ENCODE measurements at regions not wholly inside any gene's neighbourhood (a gene's known extent, or its start where the extent isn't known, plus 50 kb on each side); places are given as distances from the start of the nearest gene placed in this dataset.

DNA sequence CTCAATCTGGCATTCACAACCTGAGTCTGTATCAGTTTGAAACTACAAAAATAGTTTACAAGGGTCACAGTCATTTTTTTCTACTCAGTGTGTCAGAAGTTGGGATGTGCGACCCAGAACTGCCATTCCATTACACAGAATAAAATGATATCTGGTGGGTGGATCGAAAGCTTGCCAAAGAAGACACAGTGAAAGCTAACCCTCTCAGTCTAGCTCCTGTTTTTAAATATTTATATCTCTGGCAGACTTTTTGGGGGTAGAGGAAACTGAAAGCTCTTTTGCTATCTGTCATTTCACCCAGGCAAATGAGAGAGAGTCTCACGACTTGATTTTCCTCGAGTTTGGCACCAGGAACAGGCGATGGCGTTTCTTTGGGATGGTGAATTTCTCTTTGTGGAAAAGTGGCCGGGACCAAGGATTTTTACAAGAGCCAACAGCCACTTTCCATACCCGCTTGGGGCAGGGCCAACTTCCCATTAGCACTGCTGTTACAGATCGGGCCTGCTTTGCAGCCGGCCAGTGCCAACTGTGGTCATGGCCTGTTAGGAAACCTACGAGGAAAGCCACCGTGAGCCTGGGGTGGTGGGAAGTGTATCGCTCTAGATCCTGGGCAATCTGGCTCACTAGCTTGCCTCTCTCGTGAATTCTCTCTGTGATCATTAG is 185.5 kb upstream of the NFIA start:
- Mint-ChIP-seq H3K4me3 (no peak overlapping the region), H3K27me3 (peaks cover 4% of the 10 kb centered on the region), H3K27ac (no peak overlapping the region), H3K4me1 (ENCODE audit: low read depth) (no peaks in the 10 kb centered on the region), H3K9me3 (no peaks in the 10 kb centered on the region), H3K36me3 (ENCODE audit: low read depth) (no peaks in the 10 kb centered on the region)
- Histone ChIP-seq H3K27ac (ENCODE audit: low read depth in 1 of 2, low read length in 2 of 2) (no peak overlapping the region), H3K36me3 (ENCODE audit: insufficient read depth, low read length) (no peaks in the 10 kb centered on the region), H3K4me1 (ENCODE audit: insufficient read depth, low read length) (no peaks in the 10 kb centered on the region), H3K27me3 (ENCODE audit: control insufficient read depth in 1 of 2, insufficient read depth in 2 of 2, low read length in 2 of 2) (no peaks in the 10 kb centered on the region), H3K9me3 (ENCODE audit: control insufficient read depth in 1 of 2, insufficient read depth in 1 of 2, low read length in 2 of 2) (no peaks in the 10 kb centered on the region), H3K4me3 (ENCODE audit: low read length) (no peak overlapping the region)
- DNase-seq (no peak), ATAC-seq (ENCODE audit: poor library complexity) (no peak)
- intact Hi-C loops (cut with DNase I, micrococcal nuclease), result no loop called here
- POLR2A ChIA-PET, result interaction anchor here (0.6 kb wide), 1 partner anchor 1243 kb away, joined by 4 read pairs; no protein-coding TSS in a partner anchor
- CTCF ChIA-PET, result no interaction called here
- TF ChIP-seq, protein P1, sequence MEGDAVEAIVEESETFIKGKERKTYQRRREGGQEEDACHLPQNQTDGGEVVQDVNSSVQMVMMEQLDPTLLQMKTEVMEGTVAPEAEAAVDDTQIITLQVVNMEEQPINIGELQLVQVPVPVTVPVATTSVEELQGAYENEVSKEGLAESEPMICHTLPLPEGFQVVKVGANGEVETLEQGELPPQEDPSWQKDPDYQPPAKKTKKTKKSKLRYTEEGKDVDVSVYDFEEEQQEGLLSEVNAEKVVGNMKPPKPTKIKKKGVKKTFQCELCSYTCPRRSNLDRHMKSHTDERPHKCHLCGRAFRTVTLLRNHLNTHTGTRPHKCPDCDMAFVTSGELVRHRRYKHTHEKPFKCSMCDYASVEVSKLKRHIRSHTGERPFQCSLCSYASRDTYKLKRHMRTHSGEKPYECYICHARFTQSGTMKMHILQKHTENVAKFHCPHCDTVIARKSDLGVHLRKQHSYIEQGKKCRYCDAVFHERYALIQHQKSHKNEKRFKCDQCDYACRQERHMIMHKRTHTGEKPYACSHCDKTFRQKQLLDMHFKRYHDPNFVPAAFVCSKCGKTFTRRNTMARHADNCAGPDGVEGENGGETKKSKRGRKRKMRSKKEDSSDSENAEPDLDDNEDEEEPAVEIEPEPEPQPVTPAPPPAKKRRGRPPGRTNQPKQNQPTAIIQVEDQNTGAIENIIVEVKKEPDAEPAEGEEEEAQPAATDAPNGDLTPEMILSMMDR (IDR thresholded peaks at IDR 0.05), result no peak

DNA sequence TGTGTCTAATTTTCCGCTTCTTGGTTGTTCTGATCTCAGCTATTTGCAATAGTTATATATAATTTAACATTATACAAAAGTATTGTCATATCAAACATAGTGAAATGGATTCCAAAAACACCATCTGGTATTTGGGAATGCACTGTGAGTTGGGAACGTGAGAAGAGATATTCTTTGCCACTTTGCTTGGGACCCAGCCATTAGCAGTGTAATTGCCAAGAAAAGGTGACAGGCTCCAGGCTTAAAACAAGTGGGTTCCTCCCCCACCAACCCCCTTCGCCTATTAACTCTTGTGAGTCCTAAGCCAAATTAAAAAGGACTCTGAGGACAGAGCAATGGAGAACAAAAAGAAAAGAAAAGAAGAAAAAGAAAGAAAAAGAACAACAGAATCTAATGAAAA is 186.7 kb upstream of the NFIA start:
- Mint-ChIP-seq H3K4me3 (no peak overlapping the region), H3K27ac (no peak overlapping the region), H3K27me3 (peaks cover 4% of the 10 kb centered on the region), H3K36me3 (ENCODE audit: low read depth) (no peaks in the 10 kb centered on the region), H3K4me1 (ENCODE audit: low read depth) (no peaks in the 10 kb centered on the region), H3K9me3 (no peaks in the 10 kb centered on the region)
- DNase-seq (no peak), ATAC-seq (ENCODE audit: poor library complexity) (no peak)
- Histone ChIP-seq H3K4me3 (ENCODE audit: low read length) (no peak overlapping the region), H3K9me3 (ENCODE audit: control insufficient read depth in 1 of 2, insufficient read depth in 1 of 2, low read length in 2 of 2) (no peaks in the 10 kb centered on the region), H3K4me1 (ENCODE audit: insufficient read depth, low read length) (no peaks in the 10 kb centered on the region), H3K27ac (ENCODE audit: low read depth in 1 of 2, low read length in 2 of 2) (no peak overlapping the region), H3K36me3 (ENCODE audit: insufficient read depth, low read length) (no peaks in the 10 kb centered on the region), H3K27me3 (ENCODE audit: control insufficient read depth in 1 of 2, insufficient read depth in 2 of 2, low read length in 2 of 2) (no peaks in the 10 kb centered on the region)
- POLR2A ChIA-PET, result no interaction called here
- CTCF ChIA-PET, result no interaction called here
- intact Hi-C loops (cut with DNase I, micrococcal nuclease), result no loop called here
- TF ChIP-seq, protein P1 (IDR thresholded peaks at IDR 0.05), result no peak

DNA sequence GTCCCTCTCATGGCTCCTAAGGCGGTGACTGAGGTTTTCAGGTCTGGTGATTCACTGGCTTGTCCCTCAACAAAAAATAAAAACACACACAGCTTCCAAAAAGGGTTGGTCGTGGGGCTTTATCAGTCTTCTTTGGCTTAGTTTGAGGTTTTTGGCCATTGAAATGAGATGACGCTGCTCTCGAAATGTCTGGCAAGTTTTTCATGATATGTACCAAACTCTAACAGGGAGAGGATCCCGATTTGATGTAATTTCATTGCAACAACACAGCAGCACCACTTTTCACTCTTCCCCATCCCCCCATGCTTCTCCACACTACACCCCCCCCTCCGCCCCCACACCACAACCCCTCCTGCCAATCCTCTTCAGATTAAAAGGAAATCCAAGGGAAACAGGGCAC is 187.1 kb upstream of the NFIA start:
- ChIA-PET POLR2A (no interaction called here), CTCF (no interaction called here)
- intact Hi-C loops (cut with DNase I, micrococcal nuclease), result no loop called here
- H3K27ac Mint-ChIP-seq, result no peak overlapping the region
- no peaks in the 10 kb centered on the region for H3K36me3 ChIP-seq (ENCODE audit: insufficient read depth, low read length)
- no peaks in the 10 kb centered on the region for H3K4me1 Mint-ChIP-seq (ENCODE audit: low read depth)
- no peak overlapping the region for H3K4me3 ChIP-seq (ENCODE audit: low read length)
- TF ChIP-seq, protein P1 (IDR thresholded peaks at IDR 0.05), result no peak
- peaks cover 4% of the 10 kb centered on the region for H3K27me3 Mint-ChIP-seq
- ATAC-seq (ENCODE audit: poor library complexity) (no peak), DNase-seq (no peak)
- H3K9me3 ChIP-seq (ENCODE audit: control insufficient read depth in 1 of 2, insufficient read depth in 1 of 2, low read length in 2 of 2), result no peaks in the 10 kb centered on the region
- no peaks in the 10 kb centered on the region for H3K4me1 ChIP-seq (ENCODE audit: insufficient read depth, low read length)
- H3K27ac ChIP-seq (ENCODE audit: low read depth in 1 of 2, low read length in 2 of 2), result no peak overlapping the region
- no peaks in the 10 kb centered on the region for H3K36me3 Mint-ChIP-seq (ENCODE audit: low read depth)
- H3K9me3 Mint-ChIP-seq, result no peaks in the 10 kb centered on the region
- no peaks in the 10 kb centered on the region for H3K27me3 ChIP-seq (ENCODE audit: control insufficient read depth in 1 of 2, insufficient read depth in 2 of 2, low read length in 2 of 2)
- no peak overlapping the region for H3K4me3 Mint-ChIP-seq

Measured in CD4-positive, alpha-beta T cell (primary cell).